Natural killer cell (primary cell): ENCODE measurements at regions not wholly inside any gene's neighbourhood (a gene's known extent, or its start where the extent isn't known, plus 50 kb on each side); places are given as distances from the start of the nearest gene placed in this dataset.

Source experiments
- ATAC-seq, 3 donors: fragments of 150-1000 bp in 2 of 3; fragments of 200-7000 bp in 1 of 3; cut with Tn5 transposase; 1 replicate in 1 of 3; 2 replicates in 2 of 3; pipeline ENCODE4 v1.10.0; 2021; ENCODE audit warnings: mild to moderate bottlenecking in 2 of 3, moderate library complexity in 2 of 3
- DNase-seq, 2 donors: peaks; one replicate each; pipeline versions ENCODE4 v3.0.0 to v3.0.0-alpha.2; 2013 to 2021; ENCODE audit warnings: mixed read lengths in 1 of 2
- H3K27ac ChIP-seq: one replicate; pipeline ENCODE4 v1.5.1; 2013; ENCODE audit warnings: mild to moderate bottlenecking, low read length
- H3K27me3 ChIP-seq: one replicate; pipeline ENCODE4 v1.6.1; 2013; ENCODE audit warnings: low read length; ENCODE audit not compliant: control insufficient read depth, insufficient read depth
- H3K36me3 ChIP-seq: one replicate; pipeline ENCODE4 v1.6.1; 2013; ENCODE audit warnings: low read length; ENCODE audit not compliant: control insufficient read depth, insufficient read depth
- H3K4me1 ChIP-seq: one replicate; pipeline ENCODE4 v1.6.1; 2013; ENCODE audit warnings: low read length; ENCODE audit not compliant: control insufficient read depth, insufficient read depth
- H3K4me3 ChIP-seq: one replicate; pipeline ENCODE4 v1.5.1; 2013; ENCODE audit warnings: low read length
- H3K9me3 ChIP-seq: one replicate; pipeline ENCODE4 v1.6.1; 2013; ENCODE audit warnings: low read length; ENCODE audit not compliant: control insufficient read depth, insufficient read depth
- H3K27ac Mint-ChIP-seq, 2 donors: one replicate each; pipeline ENCODE4 v1.8.0; 2022; ENCODE audit warnings: mild to moderate bottlenecking in 2 of 2, mixed read lengths in 2 of 2, moderate library complexity in 1 of 2
- H3K27me3 Mint-ChIP-seq, 2 donors: one replicate each; pipeline ENCODE4 v1.8.0; 2022; ENCODE audit warnings: low read depth in 2 of 2, mixed read lengths in 2 of 2
- H3K36me3 Mint-ChIP-seq: one replicate; pipeline ENCODE4 v1.8.0; 2022; ENCODE audit warnings: mixed read lengths
- H3K4me1 Mint-ChIP-seq, 2 donors: one replicate each; pipeline ENCODE4 v1.8.0; 2022; ENCODE audit warnings: mixed read lengths in 2 of 2
- H3K4me3 Mint-ChIP-seq: one replicate; pipeline ENCODE4 v1.8.0; 2022; ENCODE audit warnings: mild to moderate bottlenecking, moderate library complexity, mixed read lengths
- H3K9me3 Mint-ChIP-seq, 2 donors: one replicate each; pipeline ENCODE4 v1.8.0; 2022; ENCODE audit warnings: mixed read lengths in 2 of 2
- WGBS: methylation state at CpG from one replicate; pipeline ENCODE4 v1.1.7; 2013; ENCODE audit warnings: missing lambda C conversion rate; ENCODE audit not compliant: insufficient coverage; 5-methylcytosine and 5-hydroxymethylcytosine counted together
- intact Hi-C: fragments of 100-400 bp; cut with micrococcal nuclease; formaldehyde crosslinking; loops from one replicate; pipeline ENCODE4 v1.14.2; 2022
- TF ChIP-seq, protein P1 (sequence below): fragments of 200-600 bp; IDR thresholded peaks from one replicate; pipeline ENCODE4 v1.8.0; 2022; ENCODE audit warnings: antibody characterized with exemption

DNA sequence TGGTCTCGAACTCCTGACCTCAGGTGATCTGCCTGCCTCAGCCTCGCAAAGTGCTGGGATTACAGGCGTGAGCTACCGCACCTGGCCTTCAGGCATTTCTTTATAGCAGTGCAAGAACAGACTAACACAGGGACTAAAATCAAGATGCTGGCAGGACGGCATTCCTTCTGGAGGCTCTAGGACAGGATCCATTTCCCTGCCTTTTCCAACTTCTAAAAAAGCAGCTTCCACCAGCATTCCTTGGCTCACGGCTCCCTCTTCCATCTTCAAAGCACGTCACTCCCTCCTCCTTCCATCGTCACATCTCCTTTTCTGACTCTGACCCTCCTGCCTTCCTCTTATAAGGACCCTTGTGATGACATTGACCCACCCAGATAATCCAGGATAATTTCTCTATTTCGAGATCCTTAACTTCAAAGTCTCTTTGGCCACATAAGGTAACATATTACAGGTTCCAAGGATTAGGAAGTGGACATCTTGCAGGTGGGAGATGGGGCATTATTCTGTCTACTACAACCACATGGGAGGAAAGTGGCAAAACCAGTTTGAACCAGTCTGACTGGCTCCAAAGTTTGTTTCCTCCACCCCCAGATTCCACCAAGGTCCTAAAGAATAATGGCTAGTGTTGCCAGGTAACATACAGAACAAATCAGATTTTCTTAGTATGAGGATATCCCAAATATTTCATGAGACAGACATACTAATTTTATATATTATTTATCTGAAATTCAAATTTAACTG, 172.5 kb downstream of the MN1 start:
- ATAC-seq, result no peak
- H3K9me3 ChIP-seq, result no peaks in the 10 kb centered on the region
- no peak overlapping the region for H3K4me3 Mint-ChIP-seq
- intact Hi-C loops, result no loop called here
- no peak overlapping the region for H3K27ac ChIP-seq
- H3K9me3 Mint-ChIP-seq, result no peaks in the 10 kb centered on the region
- no peaks in the 10 kb centered on the region for H3K4me1 Mint-ChIP-seq
- H3K27ac Mint-ChIP-seq, result no peak overlapping the region
- no peak for DNase-seq
- H3K27me3 Mint-ChIP-seq, result peaks cover 5 to 7% of the 10 kb centered on the region in 2 donors
- 94% methylated on average over 8 of the region's 9 CpGs for WGBS
- no peaks in the 10 kb centered on the region for H3K36me3 ChIP-seq
- H3K4me1 ChIP-seq, result no peaks in the 10 kb centered on the region
- TF ChIP-seq, protein P1, sequence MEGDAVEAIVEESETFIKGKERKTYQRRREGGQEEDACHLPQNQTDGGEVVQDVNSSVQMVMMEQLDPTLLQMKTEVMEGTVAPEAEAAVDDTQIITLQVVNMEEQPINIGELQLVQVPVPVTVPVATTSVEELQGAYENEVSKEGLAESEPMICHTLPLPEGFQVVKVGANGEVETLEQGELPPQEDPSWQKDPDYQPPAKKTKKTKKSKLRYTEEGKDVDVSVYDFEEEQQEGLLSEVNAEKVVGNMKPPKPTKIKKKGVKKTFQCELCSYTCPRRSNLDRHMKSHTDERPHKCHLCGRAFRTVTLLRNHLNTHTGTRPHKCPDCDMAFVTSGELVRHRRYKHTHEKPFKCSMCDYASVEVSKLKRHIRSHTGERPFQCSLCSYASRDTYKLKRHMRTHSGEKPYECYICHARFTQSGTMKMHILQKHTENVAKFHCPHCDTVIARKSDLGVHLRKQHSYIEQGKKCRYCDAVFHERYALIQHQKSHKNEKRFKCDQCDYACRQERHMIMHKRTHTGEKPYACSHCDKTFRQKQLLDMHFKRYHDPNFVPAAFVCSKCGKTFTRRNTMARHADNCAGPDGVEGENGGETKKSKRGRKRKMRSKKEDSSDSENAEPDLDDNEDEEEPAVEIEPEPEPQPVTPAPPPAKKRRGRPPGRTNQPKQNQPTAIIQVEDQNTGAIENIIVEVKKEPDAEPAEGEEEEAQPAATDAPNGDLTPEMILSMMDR, result no peak
- H3K4me3 ChIP-seq, result no peak overlapping the region
- no peaks in the 10 kb centered on the region for H3K36me3 Mint-ChIP-seq
- H3K27me3 ChIP-seq, result no peaks in the 10 kb centered on the region

DNA sequence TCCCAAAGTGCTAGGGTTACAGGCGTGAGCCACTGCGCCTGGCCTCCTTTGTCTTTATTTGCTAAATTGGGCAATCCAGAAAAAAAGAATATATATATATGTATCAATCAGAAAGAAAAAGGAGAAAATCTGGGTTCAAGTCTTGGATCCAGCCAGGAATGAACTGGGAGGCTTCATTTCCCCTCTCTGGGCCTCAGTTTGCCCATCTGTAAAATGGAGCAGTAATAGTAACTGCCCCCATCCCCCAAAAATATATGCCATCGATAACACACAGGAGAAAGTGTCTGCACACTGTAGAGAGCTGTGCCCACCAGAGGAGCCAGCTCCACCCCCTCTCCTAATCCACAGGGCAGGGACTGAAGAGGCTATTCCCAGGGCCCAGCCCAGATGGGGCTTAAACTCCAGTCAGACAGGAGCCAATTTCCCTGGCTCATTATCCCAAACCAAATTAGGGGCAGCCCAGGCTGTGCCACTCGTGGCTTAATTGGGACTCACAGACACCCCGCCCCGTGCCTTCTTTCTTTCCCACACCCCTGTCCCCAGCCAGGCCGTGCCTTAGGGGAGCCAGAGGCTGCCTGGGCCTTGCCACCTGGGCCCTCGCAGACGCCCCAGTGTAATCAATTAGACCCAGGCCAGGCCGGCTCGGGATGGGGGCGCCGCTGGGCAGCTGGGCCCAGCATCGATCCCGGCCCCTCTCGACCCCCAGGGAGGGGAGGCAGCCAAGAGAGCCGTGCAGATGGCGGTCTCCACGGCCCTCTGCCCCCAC, 171.5 kb downstream of the MN1 start:
- TF ChIP-seq, protein P1, result no peak
- Mint-ChIP-seq H3K27me3 (peaks cover 5 to 12% of the 10 kb centered on the region in 2 donors), H3K4me1 (no peaks in the 10 kb centered on the region), H3K4me3 (no peak overlapping the region), H3K9me3 (no peaks in the 10 kb centered on the region), H3K27ac (no peak overlapping the region), H3K36me3 (no peaks in the 10 kb centered on the region)
- ATAC-seq, result no peak
- H3K4me3 ChIP-seq, result no peak overlapping the region
- intact Hi-C loops, result no loop called here
- no peak for DNase-seq
- H3K9me3 ChIP-seq, result no peaks in the 10 kb centered on the region
- H3K27ac ChIP-seq, result no peak overlapping the region
- no peaks in the 10 kb centered on the region for H3K36me3 ChIP-seq
- 89% methylated on average over 18 of the region's 19 CpGs for WGBS
- H3K4me1 ChIP-seq, result no peaks in the 10 kb centered on the region
- H3K27me3 ChIP-seq, result no peaks in the 10 kb centered on the region

DNA sequence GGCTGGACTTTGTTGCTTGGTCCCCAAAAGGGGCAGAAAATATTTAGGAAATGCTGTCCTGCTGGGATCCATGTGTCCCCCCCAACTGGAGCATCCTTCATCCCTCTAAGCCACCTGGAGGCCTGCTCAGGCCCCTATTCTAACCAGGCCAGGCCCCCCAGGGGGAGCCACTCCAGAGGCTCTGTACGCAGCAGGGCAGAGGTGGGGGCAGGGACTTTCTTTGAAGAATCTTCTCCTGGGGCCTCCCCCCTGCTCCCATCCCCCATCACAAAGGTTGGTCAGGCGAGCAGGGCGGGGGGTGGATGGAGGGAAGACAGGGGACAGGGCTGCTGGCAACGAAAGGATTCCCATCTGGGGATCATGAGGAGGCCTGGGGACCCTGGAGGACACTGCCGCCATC, 170.8 kb downstream of the MN1 start:
- Mint-ChIP-seq H3K4me3 (no peak overlapping the region), H3K27me3 (peaks cover 5 to 12% of the 10 kb centered on the region in 2 donors), H3K4me1 (no peaks in the 10 kb centered on the region), H3K27ac (no peak overlapping the region), H3K36me3 (no peaks in the 10 kb centered on the region), H3K9me3 (no peaks in the 10 kb centered on the region)
- Histone ChIP-seq H3K36me3 (no peaks in the 10 kb centered on the region), H3K27ac (no peak overlapping the region), H3K4me3 (no peak overlapping the region), H3K27me3 (no peaks in the 10 kb centered on the region), H3K9me3 (no peaks in the 10 kb centered on the region), H3K4me1 (no peaks in the 10 kb centered on the region)
- DNase-seq (no peak), ATAC-seq (no peak)
- TF ChIP-seq, protein P1, result no peak
- intact Hi-C loops, result no loop called here
- WGBS, result no CpG with 5 or more reads among the region's 5 CpGs
